Mucosa of descending colon (tissue), 3 donors: ENCODE measurements at regions not wholly inside any gene's neighbourhood (a gene's known extent, or its start where the extent isn't known, plus 50 kb on each side); places are given as distances from the start of the nearest gene placed in this dataset.

Experiments
- ATAC-seq: fragments of 200-7000 bp; cut with Tn5 transposase; one replicate; pipeline ENCODE4 v1.9.1; 2020; ENCODE audit warnings: mild to moderate bottlenecking, moderate library complexity
- DNase-seq, 3 donors: peaks; one replicate each; pipeline ENCODE4 v3.0.0-alpha.2; 2020
- H3K36me3 ChIP-seq: fragments of 200-600 bp; one replicate; pipeline ENCODE4 v1.8.0; 2021; ENCODE audit warnings: low read depth, mild to moderate bottlenecking
- H3K4me1 ChIP-seq: fragments of 200-600 bp; one replicate; pipeline ENCODE4 v1.8.0; 2021; ENCODE audit warnings: low read depth, mild to moderate bottlenecking
- H3K4me3 ChIP-seq: fragments of 200-600 bp; one replicate; pipeline ENCODE4 v1.8.0; 2021; ENCODE audit warnings: mild to moderate bottlenecking
- H3K9me3 ChIP-seq: fragments of 200-600 bp; one replicate; pipeline ENCODE4 v1.8.0; 2021; ENCODE audit warnings: mild to moderate bottlenecking
- intact Hi-C, 2 donors: fragments of 100-400 bp; cut with DNase I in 1 of 2; cut with micrococcal nuclease in 1 of 2; formaldehyde crosslinking; loops; one replicate each; pipeline versions ENCODE4 v1.11.0 to v1.11.1; 2022; cut with DNase I, micrococcal nuclease
- TF ChIP-seq, protein P1 (sequence below): fragments of 200-600 bp; IDR thresholded peaks from one replicate; pipeline ENCODE4 v1.8.0; 2022; ENCODE audit warnings: antibody characterized with exemption, mild to moderate bottlenecking
- donor health status: DM: no; HTN: no; CAD: no; lungs with moderate emphysema.
- donor health status: DM: no; HTN: no; CAD: no.
- donor health status: DM: no; HTN: yes; CAD: no.

DNA sequence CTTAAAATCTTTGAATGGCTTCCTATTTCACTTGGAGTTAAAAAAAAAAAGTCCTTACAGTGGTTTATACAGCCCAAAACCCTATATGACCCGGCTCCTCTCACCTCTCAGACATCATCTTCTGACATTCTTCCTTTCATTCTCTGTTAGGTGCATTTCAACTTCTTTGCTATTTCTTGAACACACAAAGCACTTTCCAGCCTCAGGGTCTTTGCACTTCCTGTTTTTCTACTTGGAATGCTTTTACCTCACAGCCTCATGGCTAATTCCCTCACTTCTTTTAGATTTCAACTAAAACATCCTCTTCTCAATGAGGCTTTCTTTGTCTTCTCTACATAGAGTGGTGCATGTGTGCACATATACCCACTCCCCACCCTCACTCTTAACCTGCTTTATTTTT, 91.0 kb upstream of the MB21D2 start:
- TF ChIP-seq, protein P1, sequence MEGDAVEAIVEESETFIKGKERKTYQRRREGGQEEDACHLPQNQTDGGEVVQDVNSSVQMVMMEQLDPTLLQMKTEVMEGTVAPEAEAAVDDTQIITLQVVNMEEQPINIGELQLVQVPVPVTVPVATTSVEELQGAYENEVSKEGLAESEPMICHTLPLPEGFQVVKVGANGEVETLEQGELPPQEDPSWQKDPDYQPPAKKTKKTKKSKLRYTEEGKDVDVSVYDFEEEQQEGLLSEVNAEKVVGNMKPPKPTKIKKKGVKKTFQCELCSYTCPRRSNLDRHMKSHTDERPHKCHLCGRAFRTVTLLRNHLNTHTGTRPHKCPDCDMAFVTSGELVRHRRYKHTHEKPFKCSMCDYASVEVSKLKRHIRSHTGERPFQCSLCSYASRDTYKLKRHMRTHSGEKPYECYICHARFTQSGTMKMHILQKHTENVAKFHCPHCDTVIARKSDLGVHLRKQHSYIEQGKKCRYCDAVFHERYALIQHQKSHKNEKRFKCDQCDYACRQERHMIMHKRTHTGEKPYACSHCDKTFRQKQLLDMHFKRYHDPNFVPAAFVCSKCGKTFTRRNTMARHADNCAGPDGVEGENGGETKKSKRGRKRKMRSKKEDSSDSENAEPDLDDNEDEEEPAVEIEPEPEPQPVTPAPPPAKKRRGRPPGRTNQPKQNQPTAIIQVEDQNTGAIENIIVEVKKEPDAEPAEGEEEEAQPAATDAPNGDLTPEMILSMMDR, result no peak
- no peak overlapping the region for H3K4me3 ChIP-seq
- no peak for DNase-seq
- intact Hi-C loops, result no loop called here
- no peaks in the 10 kb centered on the region for H3K9me3 ChIP-seq
- no peak for ATAC-seq
- no peaks in the 10 kb centered on the region for H3K36me3 ChIP-seq
- no peaks in the 10 kb centered on the region for H3K4me1 ChIP-seq

DNA sequence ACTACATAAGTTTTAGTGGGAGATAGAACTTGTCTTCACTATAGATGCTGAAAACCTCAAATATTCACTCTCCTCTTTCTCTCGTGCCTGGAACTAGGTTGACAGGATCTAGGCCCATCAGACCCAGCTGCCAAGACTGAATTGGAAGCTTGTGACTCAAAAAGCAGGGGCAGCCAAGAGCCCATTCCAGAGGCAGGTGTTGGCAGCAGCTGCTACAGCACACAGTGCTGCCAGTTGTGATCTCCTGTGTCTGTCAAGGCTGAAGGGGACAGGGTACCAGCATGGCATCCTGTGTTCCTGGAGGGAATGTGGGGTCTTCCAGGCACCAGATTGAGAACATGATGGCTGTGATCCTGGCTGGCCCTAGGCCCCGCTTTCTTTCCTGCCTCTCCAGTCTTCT, 92.5 kb upstream of the MB21D2 start:
- intact Hi-C loops, result no loop called here
- Histone ChIP-seq H3K36me3 (no peaks in the 10 kb centered on the region), H3K9me3 (no peaks in the 10 kb centered on the region), H3K4me1 (no peaks in the 10 kb centered on the region), H3K4me3 (no peak overlapping the region)
- no peak for ATAC-seq
- DNase-seq, result no peak
- TF ChIP-seq, protein P1, result no peak

DNA sequence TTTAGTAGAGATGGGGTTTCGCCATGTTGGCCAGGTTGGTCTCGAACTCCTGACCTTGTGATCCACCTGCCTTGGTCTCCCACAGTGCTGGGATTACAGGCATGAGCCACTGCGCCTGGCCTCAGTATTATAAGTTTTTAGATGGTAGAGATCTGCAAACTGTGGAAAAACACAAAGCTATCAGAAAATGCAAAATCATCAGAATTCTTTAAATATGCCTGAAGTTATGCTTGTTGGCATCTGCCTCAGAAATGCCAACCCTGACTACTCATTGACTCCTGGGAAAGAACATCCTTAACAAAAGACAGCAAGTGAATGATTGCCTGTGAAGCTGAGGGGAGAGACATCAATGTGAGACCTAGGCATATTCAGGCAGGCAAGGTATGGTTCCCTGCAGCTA, 94.3 kb upstream of the MB21D2 start:
- no peaks in the 10 kb centered on the region for H3K36me3 ChIP-seq
- no peaks in the 10 kb centered on the region for H3K9me3 ChIP-seq
- no peaks in the 10 kb centered on the region for H3K4me1 ChIP-seq
- DNase-seq (no peak), ATAC-seq (no peak)
- TF ChIP-seq, protein P1, result no peak
- no peak overlapping the region for H3K4me3 ChIP-seq
- intact Hi-C loops, result no loop called here

DNA sequence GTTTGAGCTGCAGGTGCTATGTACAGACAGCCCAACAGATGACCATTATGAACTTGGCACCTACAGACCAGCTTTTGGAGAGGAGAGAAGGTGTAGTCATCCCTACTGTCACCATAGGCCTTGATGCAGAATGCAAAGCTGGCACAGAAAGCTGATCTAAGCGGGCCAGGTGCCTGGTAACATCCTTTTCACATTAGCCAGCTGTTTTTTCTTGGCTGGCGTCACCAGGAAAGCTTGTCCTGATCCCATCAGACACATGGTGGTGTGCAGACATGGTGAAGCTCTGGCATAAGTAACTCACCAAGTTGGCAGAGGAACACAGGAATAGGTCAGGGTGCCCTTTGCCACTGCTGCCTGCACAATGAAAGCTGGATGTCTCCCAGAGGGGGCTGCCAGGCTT, 97.2 kb upstream of the MB21D2 start:
- no peak for ATAC-seq
- Histone ChIP-seq H3K4me1 (no peaks in the 10 kb centered on the region), H3K9me3 (no peaks in the 10 kb centered on the region), H3K4me3 (no peak overlapping the region), H3K36me3 (no peaks in the 10 kb centered on the region)
- intact Hi-C loops, result no loop called here
- TF ChIP-seq, protein P1, result no peak
- DNase-seq, result no peak

DNA sequence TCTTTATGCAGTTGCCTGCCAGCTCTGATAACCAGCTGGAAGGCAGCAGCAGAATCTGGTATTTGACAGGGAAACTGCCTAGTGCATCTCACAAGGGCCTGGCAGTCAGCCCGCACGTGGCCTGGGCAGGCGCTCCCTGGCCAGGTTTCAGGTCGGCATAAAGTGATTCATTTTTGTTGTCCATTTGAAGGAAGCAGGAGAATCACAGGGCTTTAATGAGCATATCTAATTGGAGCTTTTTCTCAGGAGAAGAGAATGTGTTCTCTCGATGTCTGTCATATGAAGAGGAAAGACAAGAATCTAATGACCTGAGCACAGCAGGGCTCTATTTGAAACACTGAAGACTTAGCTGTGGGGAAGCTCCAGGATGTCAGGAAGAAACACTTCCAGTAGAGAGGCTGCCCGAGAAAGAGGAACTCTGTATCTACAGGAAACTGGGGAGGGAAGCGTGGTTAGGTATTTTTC, 98.8 kb upstream of the MB21D2 start:
- Histone ChIP-seq H3K36me3 (no peaks in the 10 kb centered on the region), H3K9me3 (no peaks in the 10 kb centered on the region), H3K4me1 (no peaks in the 10 kb centered on the region), H3K4me3 (no peak overlapping the region)
- ATAC-seq (no peak), DNase-seq (no peak)
- intact Hi-C loops, result no loop called here
- TF ChIP-seq, protein P1, result no peak

DNA sequence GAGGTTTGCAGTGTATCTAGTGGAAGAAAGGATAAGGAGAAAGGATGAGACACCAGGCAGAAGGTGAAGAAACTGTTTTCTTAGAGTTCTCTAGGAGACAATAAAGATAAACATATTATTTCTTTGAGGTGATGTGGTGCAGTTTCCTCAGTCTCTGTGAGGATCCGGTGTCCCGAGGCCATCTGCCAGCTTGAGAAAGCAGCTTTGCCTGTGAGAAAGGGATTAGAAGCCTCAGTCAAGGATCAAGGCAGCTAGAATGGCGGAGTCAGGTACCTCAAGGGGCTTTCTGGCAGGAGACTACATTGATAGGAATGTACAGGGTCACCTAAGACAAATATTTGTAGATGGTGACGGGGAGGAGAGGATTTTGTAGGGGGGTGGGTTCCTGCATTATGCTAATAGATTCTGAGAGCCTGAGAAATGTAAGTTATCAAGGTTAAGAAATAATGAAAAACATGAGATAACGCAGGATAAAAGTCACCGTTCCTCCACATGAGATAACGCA, 103.9 kb upstream of the MB21D2 start:
- TF ChIP-seq, protein P1, result no peak
- no peaks in the 10 kb centered on the region for H3K36me3 ChIP-seq
- ATAC-seq (no peak), DNase-seq (no peak)
- intact Hi-C loops, result no loop called here
- no peaks in the 10 kb centered on the region for H3K4me1 ChIP-seq
- no peak overlapping the region for H3K4me3 ChIP-seq
- H3K9me3 ChIP-seq, result no peaks in the 10 kb centered on the region
